ENCODE measurements at regions not wholly inside any gene's neighbourhood (a gene's known extent, or its start where the extent isn't known, plus 50 kb on each side); places are given as distances from the start of the nearest gene placed in this dataset.

DNA sequence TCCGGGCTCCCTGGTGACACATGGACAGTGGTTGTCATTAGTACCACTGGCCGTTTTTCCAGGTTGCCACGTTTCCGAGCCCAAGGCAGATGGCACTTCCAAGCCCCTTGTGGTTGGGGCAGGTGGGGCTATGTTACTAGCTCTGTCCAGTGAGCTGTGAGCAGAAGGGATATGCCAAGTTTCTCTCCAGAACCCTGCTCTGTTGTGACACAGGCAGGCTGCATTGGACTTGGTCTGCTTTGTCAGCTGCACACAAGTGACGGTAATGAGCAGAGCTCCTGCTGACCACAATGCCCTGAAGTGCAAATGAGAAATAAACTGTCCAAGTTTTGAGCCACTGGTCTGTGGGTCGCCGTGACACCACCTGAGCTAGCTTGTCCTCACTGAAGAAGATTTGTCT lies 118.8 kb downstream of the GYPC start:
- no peak for DNase-seq

- no peak for DNase-seq
These were observed 119.5 kb downstream of the GYPC start for GRCh38 chr2:126775300-126775985.

DNA sequence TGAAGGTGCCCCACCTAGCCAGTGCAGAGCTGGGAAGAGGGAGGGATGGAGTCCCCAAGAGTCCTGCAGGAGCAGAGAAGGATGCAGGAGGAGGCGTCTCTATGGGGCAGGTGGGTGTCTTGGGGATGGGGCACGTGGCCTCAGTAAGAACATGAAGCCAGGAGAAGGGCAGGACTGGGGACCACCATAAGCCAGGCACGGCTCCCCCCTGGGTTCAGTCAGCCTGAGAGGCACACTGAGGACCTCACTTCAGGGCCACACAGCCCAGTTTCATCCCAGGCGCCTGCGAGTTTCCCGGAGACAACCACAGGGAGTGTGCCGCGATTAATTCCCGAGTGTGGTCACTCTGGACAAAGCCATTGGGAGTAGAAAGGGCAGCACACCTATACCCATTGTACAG lies 120.3 kb downstream of the GYPC start:
- no peak for DNase-seq

DNA sequence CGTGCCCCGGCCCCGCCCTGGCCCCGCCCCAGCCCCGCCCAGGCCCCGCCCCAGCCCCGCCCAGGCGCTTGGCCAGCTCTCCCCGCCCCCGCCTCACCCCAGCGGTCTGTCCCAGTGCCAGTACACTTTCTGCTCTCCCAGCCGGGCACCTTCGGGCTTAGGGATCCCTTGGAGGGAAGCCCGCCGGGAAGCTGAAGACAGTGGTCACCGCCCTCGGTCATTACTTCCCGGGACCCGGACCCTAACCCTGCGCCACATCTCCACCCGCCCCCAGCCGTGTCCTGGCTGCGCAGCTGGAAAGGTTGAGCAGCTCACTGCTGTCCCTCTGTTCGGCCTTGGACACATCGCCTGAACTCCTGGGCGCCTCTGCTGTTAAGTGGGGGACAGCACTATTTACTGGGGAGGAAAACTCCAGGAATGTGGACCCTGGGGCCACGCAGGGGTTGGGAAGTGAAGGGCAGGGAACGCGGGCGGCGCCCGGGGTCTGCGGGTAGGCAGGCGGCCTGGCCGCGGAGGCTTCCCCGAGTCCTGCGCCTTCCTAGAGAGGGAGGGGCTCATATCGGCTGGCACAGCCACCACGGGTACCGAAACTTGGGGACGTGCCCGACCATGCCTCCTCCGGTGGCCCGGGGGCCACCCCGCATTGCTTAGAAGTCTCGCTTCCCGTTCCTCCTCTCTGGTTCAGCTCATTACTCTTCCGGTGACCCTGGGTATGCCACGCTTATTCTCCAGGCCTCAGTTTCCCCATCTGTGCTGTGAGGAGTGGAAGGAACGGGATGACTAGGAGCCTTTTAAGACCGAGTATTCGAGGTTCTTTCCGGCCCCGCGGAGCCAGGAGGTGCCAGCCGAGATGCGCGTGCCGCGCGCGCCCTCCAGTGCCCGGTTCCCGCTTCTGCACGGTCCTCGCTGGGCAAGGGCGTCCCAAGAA lies 121.0 kb downstream of the GYPC start:
- peak; percentile 40 for DNase-seq

- no peak for DNase-seq
These were observed 121.1 kb upstream of the TEX51 start for GRCh38 chr2:126777620-126777978.

DNA sequence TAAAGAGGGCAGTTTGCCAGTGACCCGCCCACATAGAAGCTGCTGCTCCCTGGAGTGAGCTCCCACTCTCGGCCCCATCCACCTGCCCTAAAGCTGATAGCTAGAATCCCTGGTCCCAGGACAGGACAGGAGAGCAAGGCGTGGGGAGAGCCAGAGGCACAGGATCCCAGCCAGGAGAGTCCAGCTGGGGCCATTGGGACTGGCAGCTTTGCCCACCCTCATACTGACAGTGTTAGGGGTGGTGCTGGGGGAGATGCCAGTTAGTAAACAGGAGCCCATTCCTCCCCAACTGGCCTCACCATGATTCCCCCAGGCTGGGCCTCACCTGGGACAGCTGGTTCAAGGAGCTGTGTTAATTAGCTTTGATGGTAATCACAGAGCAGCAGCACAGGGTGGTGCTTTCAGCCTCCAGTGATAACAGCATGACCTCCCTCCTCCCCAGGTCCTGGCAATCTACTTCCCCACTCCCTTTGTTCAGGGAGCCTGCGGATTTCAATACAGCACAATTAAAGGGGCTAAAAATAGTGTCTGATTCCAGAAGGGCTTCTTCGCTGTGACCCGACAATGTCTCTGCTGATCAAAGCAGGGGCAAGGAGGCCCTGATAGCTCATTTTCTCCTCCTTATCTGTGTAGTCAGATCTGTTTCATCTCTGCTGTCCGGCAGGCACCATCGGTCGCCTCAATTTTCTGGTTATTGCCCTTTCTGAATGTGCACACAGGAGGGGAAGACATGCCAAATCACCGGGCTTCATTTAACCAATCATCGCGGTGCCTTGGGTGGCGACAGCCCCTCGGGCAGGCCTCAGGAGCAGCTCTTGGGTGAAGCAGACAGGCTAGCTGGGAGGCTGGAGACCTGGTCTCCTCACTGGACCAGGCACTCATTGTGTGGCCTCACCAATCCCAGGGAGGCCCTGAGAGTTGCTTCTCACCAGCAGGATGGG lies 119.9 kb upstream of the TEX51 start:
- DNase-seq = no peak

DNA sequence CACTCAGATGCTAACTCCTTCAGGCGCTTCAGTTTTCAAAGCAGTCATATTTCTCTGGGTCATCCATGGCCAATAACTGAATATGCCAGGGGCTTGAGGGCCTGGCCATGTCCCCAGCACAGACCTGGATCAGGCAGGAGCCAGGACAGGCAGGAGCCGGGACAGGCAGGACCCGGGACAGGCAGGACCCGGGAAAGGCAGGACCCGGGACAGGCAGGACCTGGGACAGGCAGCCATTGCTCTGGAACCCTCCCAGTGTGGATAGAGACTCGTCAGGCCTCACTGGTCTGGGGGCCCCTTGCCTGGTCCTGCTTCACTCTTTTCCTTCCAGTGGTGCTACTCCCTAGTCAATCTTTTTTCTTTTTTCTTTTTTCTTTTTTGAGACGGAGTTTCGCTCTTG lies 117.5 kb upstream of the TEX51 start:
- no peak for DNase-seq

DNA sequence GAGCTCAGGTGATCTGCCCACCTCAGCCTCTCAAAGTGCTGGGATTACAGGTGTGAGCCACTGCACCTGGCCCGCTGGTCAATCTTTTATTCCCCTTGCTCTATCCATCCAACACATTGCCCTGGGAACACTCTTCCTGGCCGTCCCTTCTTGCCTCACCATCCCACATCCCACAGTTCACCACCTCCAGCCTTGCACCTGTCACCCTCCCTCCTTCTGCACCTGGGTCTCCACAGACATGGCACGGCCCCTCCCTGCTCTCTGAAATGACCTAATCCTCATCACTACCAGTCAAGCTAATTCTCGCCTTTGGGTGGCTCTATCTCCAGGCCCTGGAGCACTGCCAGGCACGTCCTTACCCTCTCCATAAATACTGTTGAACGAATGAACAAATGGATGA lies 116.9 kb upstream of the TEX51 start:
- no peak for DNase-seq

DNA sequence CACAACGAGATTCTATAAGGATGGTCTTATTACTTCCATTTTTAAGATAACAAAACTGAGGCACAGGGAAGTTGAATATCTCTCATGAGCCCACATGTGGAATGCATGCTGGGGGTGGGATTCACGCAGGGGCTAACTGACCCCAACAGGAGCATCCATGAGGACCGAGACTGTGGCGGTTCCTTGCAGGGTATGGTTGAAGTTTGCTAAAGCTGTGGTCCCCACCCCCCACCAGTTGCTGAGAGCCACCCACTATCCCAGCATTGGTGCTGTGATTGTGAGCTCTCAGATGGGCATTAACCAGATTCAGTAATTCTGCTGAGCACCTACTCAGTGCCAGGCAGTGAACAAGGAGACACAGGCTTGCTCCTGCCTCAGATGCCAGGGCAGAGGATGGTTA lies 116.0 kb upstream of the TEX51 start:
- DNase-seq = no peak

- no peak for DNase-seq
These were observed 115.3 kb upstream of the TEX51 start for GRCh38 chr2:126783341-126783740.

DNA sequence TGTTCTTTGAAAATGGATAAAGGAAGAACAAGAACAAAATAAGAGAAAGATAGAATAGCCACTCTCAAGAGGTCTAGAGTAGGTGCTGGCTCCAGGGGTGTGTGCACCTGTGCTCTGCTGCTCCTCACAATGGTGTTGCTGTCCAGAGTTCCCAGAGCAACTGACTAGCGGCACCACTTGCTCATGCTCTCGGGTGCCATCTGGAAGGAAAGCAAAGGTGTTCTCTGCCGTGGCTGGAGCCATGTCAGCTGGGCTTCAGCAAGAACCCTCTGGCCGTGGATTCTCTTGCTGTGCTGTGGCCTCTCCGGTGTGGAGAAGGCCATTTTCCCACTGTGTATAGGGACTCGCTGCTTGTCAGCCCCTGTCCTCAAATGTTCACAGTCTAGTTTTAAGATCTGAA lies 114.6 kb upstream of the TEX51 start:
- no peak for DNase-seq

GRCh38 chr2:126784621-126785020 lies 114.1 kb upstream of the TEX51 start:
- DNase-seq = no peak

- DNase-seq = no peak
These were observed 113.5 kb upstream of the TEX51 start for GRCh38 chr2:126785236-126785635.

GRCh38 chr2:126785862-126786261 lies 112.8 kb upstream of the TEX51 start:
- DNase-seq = no peak

DNA sequence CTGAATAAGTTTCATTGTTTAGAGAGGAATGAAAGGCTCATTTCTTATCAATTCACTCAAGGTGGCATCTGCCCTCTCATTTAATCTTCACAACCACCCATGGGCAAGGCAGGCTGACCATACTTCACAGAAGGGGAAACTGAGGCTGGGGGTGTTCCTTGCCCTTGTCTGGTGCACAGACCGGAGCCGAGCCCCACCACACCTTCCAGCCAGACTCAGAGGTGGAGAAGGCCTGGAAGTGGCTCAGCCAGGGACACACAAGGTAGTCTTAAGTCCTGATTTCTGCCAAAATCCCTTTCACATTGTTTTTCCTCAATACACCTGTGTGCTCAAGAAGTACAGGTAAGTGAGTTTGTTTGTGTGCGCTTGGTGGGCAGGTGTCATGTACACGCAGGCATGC lies 111.9 kb upstream of the TEX51 start:
- no peak for DNase-seq

GRCh38 chr2:126787289-126787688 lies 111.4 kb upstream of the TEX51 start:
- DNase-seq = no peak

DNA sequence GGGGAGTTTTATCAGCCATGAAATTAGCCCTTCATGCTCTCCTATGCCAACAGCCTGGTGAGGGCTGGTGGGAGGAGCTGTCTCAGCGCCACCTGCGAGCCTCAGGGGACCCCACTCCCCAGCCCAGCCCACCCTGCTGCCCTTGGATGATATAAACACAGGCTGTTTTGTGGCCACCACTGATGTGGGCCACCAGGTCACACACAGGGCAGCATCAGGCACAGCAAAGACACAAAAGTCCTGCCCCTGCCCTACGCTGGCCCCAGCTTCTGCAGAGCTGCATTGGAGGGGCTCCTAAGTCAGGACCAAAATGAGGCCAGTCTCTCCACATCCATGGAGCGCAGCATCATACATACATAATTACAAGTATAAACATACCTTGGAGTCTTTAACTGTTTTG lies 110.6 kb upstream of the TEX51 start:
- no peak for DNase-seq

DNA sequence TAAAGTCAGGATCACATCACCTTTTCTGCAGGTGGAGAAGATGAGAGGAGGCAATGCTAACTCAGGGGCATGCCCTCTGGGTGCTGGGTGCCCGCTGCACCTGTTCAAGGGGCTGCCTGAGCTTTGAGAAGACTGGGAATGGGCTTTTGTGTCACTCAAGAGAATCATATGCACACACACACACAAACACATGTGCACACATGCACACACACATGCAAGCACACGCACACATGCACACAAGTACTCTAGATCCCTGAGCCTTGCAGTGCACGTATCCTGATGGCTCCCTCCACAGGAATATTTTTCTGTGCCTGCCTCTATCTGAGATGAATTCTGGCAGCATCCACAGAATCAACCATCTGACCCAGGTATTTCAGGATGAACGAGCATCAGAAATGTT lies 110.0 kb upstream of the TEX51 start:
- DNase-seq = no peak

DNA sequence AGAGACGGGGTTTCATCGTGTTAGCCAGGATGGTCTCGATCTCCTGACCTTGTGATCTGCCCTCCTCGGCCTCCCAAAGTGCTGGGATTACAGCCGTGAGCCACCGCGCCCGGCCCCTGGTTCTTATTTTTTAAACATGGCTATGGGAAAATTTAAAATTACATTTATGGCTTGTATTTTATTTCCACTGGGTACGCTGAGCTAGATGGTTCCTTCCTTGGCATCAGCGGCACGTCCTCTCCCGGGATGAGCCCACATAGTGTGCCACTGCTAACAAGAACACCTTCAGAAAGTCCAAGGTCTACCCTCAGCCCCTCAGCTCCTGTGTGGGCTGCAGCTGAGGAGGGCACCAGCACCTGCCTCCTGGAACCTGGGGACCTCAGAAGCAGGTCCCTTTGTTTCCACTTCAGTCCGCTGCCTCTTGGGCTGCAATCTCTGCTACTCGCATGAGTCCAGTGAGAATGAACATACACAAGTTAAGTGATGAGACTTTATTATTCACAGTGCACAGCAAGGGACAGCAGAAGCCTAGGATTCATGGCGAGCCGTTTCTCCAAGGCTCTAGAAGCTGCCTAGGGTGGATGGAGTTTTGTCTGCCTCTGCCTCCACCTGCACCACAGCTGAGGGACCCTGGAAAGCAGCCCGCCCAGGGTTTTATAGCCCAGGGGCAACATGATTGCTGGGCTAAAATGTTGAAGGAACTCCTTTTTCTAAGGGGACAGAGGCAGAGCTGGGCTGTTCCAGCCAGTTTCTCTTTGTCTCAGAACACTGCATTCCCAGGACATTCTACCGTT lies 107.5 kb upstream of the TEX51 start:
- no peak for DNase-seq

GRCh38 chr2:126792186-126792585 lies 106.5 kb upstream of the TEX51 start:
- DNase-seq = no peak

GRCh38 chr2:126792993-126793392 lies 105.7 kb upstream of the TEX51 start:
- DNase-seq = no peak

DNA sequence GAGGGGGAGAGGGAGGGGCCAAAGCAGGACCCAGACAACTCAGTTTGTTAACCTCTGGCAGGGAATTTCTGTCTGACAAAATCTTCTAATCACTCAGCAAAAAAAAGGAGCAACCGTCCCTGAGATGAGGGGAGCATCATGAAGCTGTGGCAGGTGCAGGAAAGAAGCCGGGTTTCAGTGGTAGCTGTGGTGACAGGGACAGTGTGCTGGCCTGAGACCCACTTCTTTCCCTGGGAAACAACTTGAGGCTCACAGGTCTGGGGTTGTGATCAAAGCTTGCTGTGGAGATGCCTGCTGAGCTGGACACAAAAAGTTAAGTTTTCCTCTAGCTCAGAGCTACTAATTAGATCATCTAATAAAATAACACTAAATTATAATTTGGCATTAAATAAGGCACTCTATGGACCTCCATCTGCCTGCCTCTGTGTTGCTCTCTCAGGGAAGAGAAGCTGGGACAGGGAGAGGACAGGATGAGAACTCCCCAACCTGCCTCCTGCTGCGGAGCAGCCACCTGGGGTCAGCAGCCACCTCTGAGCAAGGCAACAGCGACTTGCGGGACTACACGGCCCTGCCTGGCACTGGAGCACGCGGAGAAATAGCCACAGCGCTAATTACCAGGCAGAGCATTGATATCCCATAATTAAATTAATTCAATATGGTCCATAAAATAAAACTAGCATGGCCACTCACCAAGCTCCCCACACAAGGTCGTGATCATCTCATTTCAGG lies 104.6 kb upstream of the TEX51 start:
- no peak for DNase-seq
